Non-pigmented ciliary epithelial cell (primary cell): ENCODE measurements at regions not wholly inside any gene's neighbourhood (a gene's known extent, or its start where the extent isn't known, plus 50 kb on each side); places are given as distances from the start of the nearest gene placed in this dataset.

ENCODE experiments used
- DNase-seq: peaks from one replicate; pipeline ENCODE4 v3.0.0-alpha.2; 2010; ENCODE audit warnings: low read depth

- DNase-seq, result no peak
Measured at GRCh38 chr1:239799617-239800016, 292.1 kb upstream of the FMN2 start.

- no peak for DNase-seq
Measured at GRCh38 chr1:239800861-239801260, 290.8 kb upstream of the FMN2 start.

DNA sequence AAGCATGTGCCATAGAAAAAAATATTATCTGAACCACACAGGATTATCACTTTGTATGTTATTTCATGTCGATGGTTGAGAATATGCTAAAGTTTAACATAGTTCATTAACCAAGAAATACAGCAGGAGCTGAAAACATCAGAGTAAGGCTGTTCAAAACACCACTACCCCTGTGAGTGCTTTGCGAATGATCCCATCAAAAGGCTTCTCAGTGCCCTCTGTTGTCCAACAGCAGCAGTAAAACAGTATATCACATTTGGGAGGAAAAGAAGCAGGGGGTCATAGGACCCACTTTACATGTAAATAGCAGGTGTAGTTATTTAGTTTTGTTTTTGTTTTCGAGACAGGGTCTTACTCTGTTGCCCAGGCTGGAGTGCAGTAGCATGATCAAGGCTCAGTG is 289.4 kb upstream of the FMN2 start:
- no peak for DNase-seq

GRCh38 chr1:239803781-239804180 is 287.9 kb upstream of the FMN2 start:
- DNase-seq, result no peak

GRCh38 chr1:239804266-239804665 is 287.4 kb upstream of the FMN2 start:
- no peak for DNase-seq

GRCh38 chr1:239805042-239805441 is 286.6 kb upstream of the FMN2 start:
- DNase-seq, result no peak

- DNase-seq, result no peak
Measured at GRCh38 chr1:239805851-239806772, 285.6 kb upstream of the FMN2 start.

- no peak for DNase-seq
Measured at GRCh38 chr1:239806897-239807296, 284.8 kb upstream of the FMN2 start.

DNA sequence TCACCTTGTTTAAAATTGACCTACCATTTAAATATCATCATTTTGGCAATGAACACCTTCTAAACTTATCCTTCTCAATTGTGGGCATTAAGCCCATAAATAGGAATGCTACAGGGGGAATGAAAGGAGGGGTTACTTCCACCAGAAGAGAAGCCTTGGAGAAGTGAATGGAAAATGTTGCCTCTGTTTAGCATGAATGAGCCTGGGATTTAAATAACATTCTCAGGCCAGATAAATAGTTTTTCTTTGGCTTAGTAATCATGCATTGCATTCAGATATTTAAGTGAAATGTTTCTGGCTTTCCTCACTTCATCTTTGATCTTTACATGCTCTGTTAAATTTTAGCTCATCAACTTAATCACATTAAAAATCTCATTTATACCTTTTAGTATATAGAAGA is 284.3 kb upstream of the FMN2 start:
- no peak for DNase-seq

DNA sequence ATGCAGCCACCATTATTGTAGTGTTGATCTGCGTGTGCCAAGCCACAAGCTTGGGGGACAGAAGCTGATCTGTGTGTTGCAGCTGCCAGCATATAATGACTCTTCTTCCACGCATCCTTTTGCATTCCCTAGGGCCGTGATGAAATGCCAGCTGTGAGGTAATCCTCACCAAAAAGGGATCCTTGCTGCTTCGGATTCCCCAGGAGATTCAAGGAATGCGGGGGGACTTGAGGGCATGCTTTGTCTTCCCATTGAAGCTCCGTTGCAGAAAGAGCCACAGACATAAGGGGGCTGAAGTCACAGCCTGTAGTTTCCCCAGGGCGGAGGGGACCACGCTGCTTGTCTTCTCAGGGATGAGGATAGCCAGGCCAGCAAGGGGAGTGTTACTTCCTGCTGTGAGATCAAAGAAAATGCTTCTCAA is 281.6 kb upstream of the FMN2 start:
- no peak for DNase-seq

DNA sequence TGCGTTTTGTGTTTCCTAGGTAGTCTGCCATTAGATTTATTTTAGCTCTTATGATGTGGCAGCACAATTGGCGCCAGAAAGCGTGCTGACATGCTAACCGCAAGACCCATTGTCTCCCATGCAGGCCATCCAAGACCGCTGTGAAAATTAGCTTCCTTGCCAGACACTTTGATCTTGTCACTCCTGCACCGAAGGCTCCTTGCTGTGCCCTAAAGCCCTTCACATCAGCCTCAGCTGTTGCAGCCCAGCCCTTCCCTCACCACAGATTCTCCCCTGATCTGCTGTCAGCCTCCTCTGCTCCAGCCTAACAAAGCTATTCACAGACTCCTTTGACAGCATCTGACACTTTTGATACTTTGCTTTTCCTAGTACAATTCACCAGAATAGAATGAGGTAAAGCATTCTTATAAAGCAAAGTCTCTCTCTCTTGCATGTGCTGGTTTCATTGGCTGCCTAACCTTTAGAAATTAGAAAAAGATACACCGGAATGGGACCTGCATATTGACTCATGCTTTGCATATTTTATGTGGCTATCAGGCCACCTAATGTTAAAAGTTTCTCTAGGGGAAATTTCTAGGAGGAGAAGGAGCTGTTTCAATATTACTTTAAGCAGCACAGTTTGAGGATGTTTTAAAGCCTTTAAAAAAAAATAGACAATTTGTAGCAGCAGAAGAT is 280.3 kb upstream of the FMN2 start:
- DNase-seq, result no peak

DNA sequence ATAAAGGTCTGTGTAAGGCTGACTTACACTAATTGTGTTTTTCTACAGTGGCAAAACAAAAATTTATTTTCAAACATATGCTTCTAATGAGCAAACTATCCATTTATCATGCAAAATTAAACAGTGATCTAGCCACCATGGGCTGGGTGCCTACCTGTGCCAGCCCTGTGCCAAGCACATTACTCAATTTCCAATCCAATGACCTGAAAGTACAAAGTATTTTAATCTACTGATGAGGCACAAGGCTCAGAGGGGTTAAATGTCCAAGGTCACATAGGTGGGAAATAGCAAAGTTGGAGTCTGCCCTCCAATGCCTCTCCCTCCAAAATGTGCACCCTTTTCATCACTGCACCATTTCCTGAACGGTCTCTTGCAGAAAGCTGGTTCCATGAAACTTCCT is 279.1 kb upstream of the FMN2 start:
- no peak for DNase-seq

GRCh38 chr1:239814306-239814881 is 277.3 kb upstream of the FMN2 start:
- peak; percentile 24 for DNase-seq

- DNase-seq, result no peak
Measured at GRCh38 chr1:239815074-239815473, 276.6 kb upstream of the FMN2 start.

GRCh38 chr1:239816081-239816782 is 275.5 kb upstream of the FMN2 start:
- peak; percentile 52 for DNase-seq

DNA sequence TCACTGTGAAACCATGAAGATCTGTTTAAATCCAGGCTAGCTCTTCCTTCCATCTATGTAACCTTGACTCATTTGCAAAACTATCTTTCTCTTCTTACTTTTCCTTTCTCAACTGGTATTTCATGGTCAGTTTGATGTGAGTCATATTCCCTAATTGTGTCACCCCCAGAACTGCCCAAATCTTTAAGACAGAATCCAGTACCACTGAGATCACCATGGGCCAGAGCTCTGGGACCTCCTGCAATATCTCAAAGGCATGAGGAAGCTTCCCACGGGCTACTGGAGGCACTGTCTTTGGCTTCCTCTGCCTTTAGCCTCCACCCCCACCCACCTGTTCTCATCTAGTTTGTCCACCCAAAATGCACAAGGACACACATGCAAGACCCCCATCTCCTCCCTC is 274.4 kb upstream of the FMN2 start:
- no peak for DNase-seq

GRCh38 chr1:239817801-239818200 is 273.9 kb upstream of the FMN2 start:
- DNase-seq, result no peak

GRCh38 chr1:239819096-239819495 is 272.6 kb upstream of the FMN2 start:
- DNase-seq, result no peak

DNA sequence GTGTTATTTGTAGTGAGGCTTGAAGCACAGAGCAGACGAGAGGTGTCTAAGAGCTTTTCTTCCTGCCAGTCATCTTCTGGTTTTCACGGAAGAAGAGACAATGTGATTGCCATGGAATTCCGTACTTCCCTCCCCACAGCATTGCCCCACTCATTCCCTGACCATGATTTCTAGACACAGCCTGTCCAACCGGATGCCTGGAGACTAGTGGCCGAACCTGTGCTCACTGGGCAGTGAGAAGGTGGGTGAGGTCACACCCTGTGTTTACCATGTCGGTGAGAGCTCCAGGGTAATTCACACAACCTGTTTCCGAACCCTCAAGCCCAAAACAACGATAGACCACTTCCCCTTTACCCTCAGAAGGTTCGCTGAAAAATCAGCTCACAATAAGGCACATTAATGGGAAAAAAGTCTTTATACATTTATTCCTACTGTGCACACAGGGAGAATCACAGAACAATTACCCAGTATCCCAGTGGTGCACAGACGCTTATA is 271.9 kb upstream of the FMN2 start:
- DNase-seq, result no peak

DNA sequence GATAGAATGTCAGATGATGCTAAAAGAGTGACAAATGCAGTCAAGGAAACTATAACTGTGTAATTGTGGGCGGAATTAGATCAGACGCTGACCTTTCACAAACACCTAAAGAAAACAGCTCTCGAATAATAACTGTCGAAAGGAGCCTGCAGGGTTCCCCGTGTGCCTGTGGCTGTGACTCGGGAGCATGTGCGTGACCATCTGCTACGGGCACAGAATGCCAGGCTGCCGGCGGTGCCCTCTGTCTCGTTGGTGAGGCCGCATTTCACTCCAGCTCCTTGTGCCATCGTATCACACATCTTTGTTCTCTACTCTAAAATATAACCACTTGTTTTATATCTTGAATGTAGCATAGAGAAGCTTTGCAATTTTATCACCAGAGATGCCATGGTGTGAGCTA is 267.8 kb upstream of the FMN2 start:
- DNase-seq, result no peak

DNA sequence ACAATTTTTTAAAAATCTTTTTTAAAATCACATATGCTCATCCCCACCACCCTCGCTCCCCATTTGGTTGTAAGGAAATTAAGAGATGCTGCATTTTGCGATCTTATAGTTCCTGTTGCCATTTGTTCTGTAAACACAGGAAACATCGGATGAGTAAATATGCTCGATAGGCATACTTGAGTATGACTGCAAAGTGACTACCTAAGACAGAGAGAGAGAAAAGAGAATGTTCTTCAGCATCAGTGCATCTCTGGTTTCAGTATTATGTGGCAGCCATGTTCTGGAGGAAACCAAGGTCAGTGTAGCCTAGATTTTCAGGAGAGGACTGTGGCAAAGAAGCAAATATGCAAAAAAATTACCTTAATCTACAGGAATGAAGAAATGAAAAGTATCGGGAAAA is 265.5 kb upstream of the FMN2 start:
- no peak for DNase-seq

- no peak for DNase-seq
Measured at GRCh38 chr1:239826736-239827135, 264.9 kb upstream of the FMN2 start.
